Neutrophil (primary cell): ENCODE measurements at regions not wholly inside any gene's neighbourhood (a gene's known extent, or its start where the extent isn't known, plus 50 kb on each side); places are given as distances from the start of the nearest gene placed in this dataset.

Experiments used
- H3K27ac ChIP-seq: fragments of 200-600 bp; sonication (generic); 2 replicates; pipeline ENCODE4 v1.5.1; 2016; ENCODE audit warnings: mild to moderate bottlenecking, moderate library complexity
- H3K27me3 ChIP-seq: fragments of 200-600 bp; sonication (generic); 2 replicates; pipeline ENCODE4 v1.6.0; 2016; ENCODE audit warnings: mild to moderate bottlenecking
- H3K36me3 ChIP-seq: fragments of 200-600 bp; sonication (generic); 2 replicates; pipeline ENCODE4 v1.5.1; 2017
- H3K4me1 ChIP-seq, 2 experiments: fragments of 200-600 bp in 1 of 2; sonication (generic) in 1 of 2; 1 replicate in 1 of 2; 2 replicates in 1 of 2; pipeline versions ENCODE4 v1.5.1 to v1.6.1; 2013 to 2016; ENCODE audit warnings: low read depth in 1 of 2, low read length in 1 of 2, mild to moderate bottlenecking in 1 of 2, moderate library complexity in 1 of 2; ENCODE audit not compliant: control insufficient read depth in 1 of 2, insufficient read depth in 1 of 2
- H3K4me3 ChIP-seq, 2 experiments: fragments of 200-600 bp in 1 of 2; sonication (generic) in 1 of 2; 1 replicate in 1 of 2; 2 replicates in 1 of 2; pipeline ENCODE4 v1.5.1; 2013 to 2016; ENCODE audit warnings: low read depth in 1 of 2, low read length in 1 of 2, mild to moderate bottlenecking in 1 of 2, moderate library complexity in 1 of 2
- H3K9me3 ChIP-seq: fragments of 200-600 bp; sonication (generic); 2 replicates; pipeline ENCODE4 v1.5.1; 2016
- CTCF ChIP-seq: fragments of 200-600 bp; sonication (generic); IDR thresholded peaks from 2 replicates; pipeline ENCODE4 v1.5.1; 2016; ENCODE audit warnings: antibody characterized with exemption

- H3K4me3 ChIP-seq, result no peak overlapping the region
- no peak for TF ChIP-seq CTCF
Observed at GRCh38 chr5:155489949-155490348, 476.4 kb downstream of the KIF4B start.

GRCh38 chr5:155492191-155492590 lies 478.6 kb downstream of the KIF4B start:
- H3K4me1 ChIP-seq, result no peaks in the 10 kb centered on the region
- H3K27me3 ChIP-seq, result no peaks in the 10 kb centered on the region
- H3K9me3 ChIP-seq, result no peaks in the 10 kb centered on the region
- H3K36me3 ChIP-seq, result no peaks in the 10 kb centered on the region
- no peak for TF ChIP-seq CTCF
- H3K4me3 ChIP-seq, result no peak overlapping the region
- H3K27ac ChIP-seq, result no peak overlapping the region

More at GRCh38 chr5:155489949-155490348, 476.4 kb downstream of the KIF4B start:
- Histone ChIP-seq H3K27me3 (no peaks in the 10 kb centered on the region), H3K27ac (no peak overlapping the region), H3K9me3 (no peaks in the 10 kb centered on the region), H3K4me1 (no peaks in the 10 kb centered on the region), H3K36me3 (no peaks in the 10 kb centered on the region)

GRCh38 chr5:155504606-155505005 lies 491.1 kb downstream of the KIF4B start:
- Histone ChIP-seq H3K27me3 (no peaks in the 10 kb centered on the region), H3K9me3 (no peaks in the 10 kb centered on the region), H3K27ac (no peak overlapping the region), H3K36me3 (no peaks in the 10 kb centered on the region), H3K4me1 (no peaks in the 10 kb centered on the region), H3K4me3 (no peak overlapping the region)
- no peak for TF ChIP-seq CTCF

DNA sequence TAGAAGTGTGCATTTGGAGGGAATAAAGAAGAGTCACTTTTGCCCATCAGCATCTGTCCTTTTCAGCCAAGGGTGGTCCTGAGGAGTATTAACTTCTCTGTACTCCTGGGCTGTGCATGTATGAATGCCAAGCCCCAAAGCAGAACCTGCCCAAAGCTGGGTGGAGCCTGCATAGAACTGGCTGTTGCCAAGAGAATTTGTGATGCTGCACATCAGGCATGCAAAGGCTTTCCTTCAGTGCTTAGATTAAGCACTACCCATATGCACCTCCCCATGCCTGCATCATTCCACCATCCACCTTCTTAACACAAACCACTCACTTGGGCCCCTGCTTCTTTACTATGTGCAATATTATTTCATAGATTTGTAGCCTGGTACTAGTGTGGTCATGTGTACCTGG lies 493.8 kb downstream of the KIF4B start:
- H3K4me1 ChIP-seq, result no peaks in the 10 kb centered on the region
- no peak for TF ChIP-seq CTCF
- H3K27me3 ChIP-seq, result no peaks in the 10 kb centered on the region
- H3K9me3 ChIP-seq, result no peaks in the 10 kb centered on the region
- H3K4me3 ChIP-seq, result no peak overlapping the region
- no peaks in the 10 kb centered on the region for H3K36me3 ChIP-seq
- no peak overlapping the region for H3K27ac ChIP-seq

GRCh38 chr5:155508673-155509072 lies 495.1 kb downstream of the KIF4B start:
- no peaks in the 10 kb centered on the region for H3K4me1 ChIP-seq
- H3K4me3 ChIP-seq, result no peak overlapping the region
- no peak for TF ChIP-seq CTCF

DNA sequence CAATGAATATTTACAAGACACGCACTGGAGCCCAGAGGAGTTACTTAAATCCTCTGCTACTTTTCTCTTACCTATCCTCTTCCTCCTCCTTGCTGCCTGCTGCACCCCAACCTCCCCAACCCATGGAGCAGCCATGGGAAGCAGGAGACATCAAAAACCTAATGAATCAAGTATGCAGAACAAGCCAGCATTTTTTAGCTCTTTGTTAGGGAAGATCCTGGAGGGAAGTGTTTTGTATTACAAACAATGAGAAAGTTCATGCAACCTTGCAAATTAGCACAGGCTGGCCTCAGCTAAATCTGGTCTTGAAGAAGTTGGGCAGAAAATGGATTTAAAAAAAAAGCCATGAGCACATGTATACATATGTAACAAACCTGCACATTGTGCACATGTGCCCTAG lies 498.8 kb downstream of the KIF4B start:
- Histone ChIP-seq H3K4me1 (no peaks in the 10 kb centered on the region), H3K9me3 (no peaks in the 10 kb centered on the region), H3K36me3 (no peaks in the 10 kb centered on the region), H3K4me3 (no peak overlapping the region), H3K27ac (no peak overlapping the region), H3K27me3 (no peaks in the 10 kb centered on the region)
- no peak for TF ChIP-seq CTCF

More at GRCh38 chr5:155508673-155509072, 495.1 kb downstream of the KIF4B start:
- H3K27ac ChIP-seq, result no peak overlapping the region
- H3K9me3 ChIP-seq, result no peaks in the 10 kb centered on the region
- H3K27me3 ChIP-seq, result no peaks in the 10 kb centered on the region
- H3K36me3 ChIP-seq, result no peaks in the 10 kb centered on the region
